GM12878 (cell line): ENCODE measurements at regions not wholly inside any gene's neighbourhood (a gene's known extent, or its start where the extent isn't known, plus 50 kb on each side); places are given as distances from the start of the nearest gene placed in this dataset.

Experiments
- ATAC-seq: fragments of 200-7000 bp; cut with Tn5 transposase; 3 replicates; pipeline ENCODE4 v1.9.1; 2020; ENCODE audit warnings: mild to moderate bottlenecking, moderate library complexity
- BruUV-seq: library from RNA; stranded (reverse); fragments of 400-500 nt; replicated peaks from 2 replicates; lab custom pipeline; 2021; lab: Mats Ljungman, UMichigan
- CTCF ChIA-PET: fragments of 300-600 bp; sonication (Branson Sonifier 250); formaldehyde crosslinking; extraction: SDS; loops from one replicate; lab custom pipeline; 2021; ENCODE audit warnings: inconsistent platforms; lab: Yijun Ruan, JAX
- POLR2A ChIA-PET: fragments of 350-600 bp; formaldehyde crosslinking; extraction: SDS; loops from one replicate; lab custom pipeline; 2021; ENCODE audit warnings: inconsistent platforms; lab: Charles Lee
- RAD21 ChIA-PET: fragments of 300-600 bp; sonication (Branson Sonifier 250); formaldehyde crosslinking; loops from one replicate; lab custom pipeline; 2023; ENCODE audit warnings: antibody characterized with exemption; ENCODE audit not compliant: unreplicated experiment; lab: Charles Lee
- SMC1A ChIA-PET: fragments of 300-600 bp; sonication (Branson Sonifier 250); formaldehyde crosslinking; loops from one replicate; lab custom pipeline; 2023; ENCODE audit not compliant: unreplicated experiment, uncharacterized antibody; lab: Charles Lee
- DNase-seq: peaks from one replicate; pipeline ENCODE4 v3.0.0-alpha.2; 2011; ENCODE audit warnings: low read depth, low spot score
- FAIRE-seq: peaks from 3 replicates; lab custom pipeline; 2011; peaks lifted over from hg19 to GRCh38; lab: Jason Lieb, UNC
- H2AFZ ChIP-seq: 2 replicates; pipeline ENCODE4 v1.6.0; 2011; ENCODE audit warnings: low read depth, low read length, control low read depth; ENCODE audit not compliant: control insufficient read depth
- H3K27ac ChIP-seq: 2 replicates; pipeline ENCODE4 v1.5.1; 2011; ENCODE audit warnings: control low read depth; ENCODE audit not compliant: control insufficient read depth, insufficient read depth
- H3K27me3 ChIP-seq, 2 experiments: replicated peaks in 1 of 2; 2 replicates each; pipeline versions ENCODE4 v1.6.0 to v1.6.1; 2011; ENCODE audit warnings: low read length in 1 of 2; ENCODE audit not compliant: control insufficient read depth in 2 of 2, insufficient read depth in 2 of 2
- H3K36me3 ChIP-seq, 2 experiments: 2 replicates each; pipeline ENCODE4 v1.5.1; 2011; ENCODE audit warnings: low read length in 1 of 2; ENCODE audit not compliant: control insufficient read depth in 2 of 2, insufficient read depth in 2 of 2
- H3K4me1 ChIP-seq: 2 replicates; pipeline ENCODE4 v1.6.1; 2011; ENCODE audit warnings: mild to moderate bottlenecking, low read length, moderate library complexity, mixed read lengths; ENCODE audit not compliant: control insufficient read depth, insufficient read depth
- H3K4me2 ChIP-seq: 2 replicates; pipeline ENCODE4 v1.6.0; 2011; ENCODE audit warnings: control low read depth; ENCODE audit not compliant: control insufficient read depth, insufficient read depth
- H3K4me3 ChIP-seq: fragments of 200-600 bp; sonication (generic); 2 replicates; pipeline ENCODE4 v1.5.1; 2016
- H3K79me2 ChIP-seq: 2 replicates; pipeline ENCODE4 v1.6.0; 2011; ENCODE audit warnings: low read length; ENCODE audit not compliant: control insufficient read depth, insufficient read depth
- H3K9ac ChIP-seq: 2 replicates; pipeline ENCODE4 v1.8.0; 2011; ENCODE audit warnings: low read length, control low read depth, mixed read lengths; ENCODE audit not compliant: control insufficient read depth, insufficient read depth
- H3K9me3 ChIP-seq: replicated peaks from 3 replicates; pipeline ENCODE4 v1.5.1; 2011; ENCODE audit warnings: mild to moderate bottlenecking, low read length; ENCODE audit not compliant: control insufficient read depth, insufficient read depth
- H4K20me1 ChIP-seq: 2 replicates; pipeline ENCODE4 v1.6.0; 2011; ENCODE audit not compliant: control insufficient read depth, insufficient read depth
- CBX5 ChIP-seq: sonication (generic); IDR thresholded peaks from 2 replicates; pipeline ENCODE4 v1.6.1; 2016; ENCODE audit warnings: low read depth, moderate library complexity, mild to moderate bottlenecking, inconsistent platforms
- EP300 ChIP-seq, 2 experiments: fragments of 150-350 bp in 1 of 2; IDR thresholded peaks; 2 replicates each; pipeline ENCODE4 v1.6.1; 2011 to 2012; ENCODE audit warnings: low read depth in 2 of 2, low read length in 2 of 2, borderline replicate concordance in 1 of 2, improper control_type of control experiment in 1 of 2, inconsistent platforms in 1 of 2; ENCODE audit not compliant: control insufficient read depth in 1 of 2
- FOXK2 ChIP-seq: fragments of 450-650 bp; IDR thresholded peaks from 2 replicates; pipeline ENCODE4 v1.6.1; 2017; ENCODE audit warnings: mild to moderate bottlenecking, moderate library complexity
- MYB ChIP-seq: fragments of 150-350 bp; IDR thresholded peaks from 2 replicates; pipeline ENCODE4 v1.6.1; 2014; ENCODE audit warnings: mild to moderate bottlenecking, low read depth, low read length, borderline replicate concordance
- SREBF2 ChIP-seq: IDR thresholded peaks from 2 replicates; pipeline ENCODE4 v1.6.1; 2012; ENCODE audit warnings: mild to moderate bottlenecking, low read length
- STAT1 ChIP-seq: fragments of 450-650 bp; conservative IDR thresholded peaks from 2 replicates; pipeline ENCODE4 v1.6.1; 2014; ENCODE audit warnings: antibody characterized with exemption, mild to moderate bottlenecking
- TARDBP ChIP-seq: IDR thresholded peaks from 2 replicates; pipeline ENCODE4 v1.6.1; 2016; ENCODE audit warnings: borderline replicate concordance
- ZBED1 ChIP-seq: IDR thresholded peaks from 2 replicates; pipeline ENCODE4 v1.6.1; 2016; ENCODE audit warnings: borderline replicate concordance
- ZNF384 ChIP-seq: IDR thresholded peaks from 2 replicates; pipeline ENCODE4 v1.6.1; 2012; ENCODE audit warnings: low read depth, mild to moderate bottlenecking, low read length, improper control_type of control experiment, borderline replicate concordance
- WGBS: methylation state at CpG from one replicate; pipeline ENCODE4 v1.1.6; 2016; ENCODE audit warnings: low lambda C conversion rate; ENCODE audit not compliant: insufficient replicate concordance, insufficient coverage; ENCODE audit errors: missing lambda C conversion rate; 5-methylcytosine and 5-hydroxymethylcytosine counted together
- in situ Hi-C: fragments of 300-500 bp; cut with MboI; formaldehyde crosslinking; loops from 9 replicates; pipeline ENCODE4 v1.14.3; 2018; ENCODE audit warnings: mixed read lengths
- intact Hi-C: fragments of 100-400 bp; cut with micrococcal nuclease; formaldehyde crosslinking; loops from one replicate; pipeline ENCODE4 v1.14.2; 2022; ENCODE audit not compliant: unreplicated experiment
- TF ChIP-seq, protein P1 (sequence below): fragments of 450-650 bp; IDR thresholded peaks from 2 replicates; pipeline ENCODE4 v1.6.1; 2016; ENCODE audit warnings: mild to moderate bottlenecking, moderate library complexity, borderline replicate concordance
- TF ChIP-seq, protein P2 (sequence below): fragments of 450-650 bp; formaldehyde crosslinking; IDR thresholded peaks from 2 replicates; pipeline ENCODE4 v1.4.0; 2022; ENCODE audit warnings: mild to moderate bottlenecking, moderate library complexity
- TF ChIP-seq, protein P3 (sequence below): fragments of 450-650 bp; IDR thresholded peaks from 2 replicates; pipeline ENCODE4 v1.6.1; 2017; ENCODE audit warnings: low read depth, mild to moderate bottlenecking, moderate library complexity
- TF ChIP-seq, protein P4 (sequence below): fragments of 450-650 bp; IDR thresholded peaks from 2 replicates; pipeline ENCODE4 v1.6.1; 2017; ENCODE audit warnings: mild to moderate bottlenecking
- TF ChIP-seq, protein P5 (sequence below): IDR thresholded peaks from 2 replicates; pipeline ENCODE4 v1.6.1; 2012; ENCODE audit warnings: low read depth, low read length, improper control_type of control experiment

DNA sequence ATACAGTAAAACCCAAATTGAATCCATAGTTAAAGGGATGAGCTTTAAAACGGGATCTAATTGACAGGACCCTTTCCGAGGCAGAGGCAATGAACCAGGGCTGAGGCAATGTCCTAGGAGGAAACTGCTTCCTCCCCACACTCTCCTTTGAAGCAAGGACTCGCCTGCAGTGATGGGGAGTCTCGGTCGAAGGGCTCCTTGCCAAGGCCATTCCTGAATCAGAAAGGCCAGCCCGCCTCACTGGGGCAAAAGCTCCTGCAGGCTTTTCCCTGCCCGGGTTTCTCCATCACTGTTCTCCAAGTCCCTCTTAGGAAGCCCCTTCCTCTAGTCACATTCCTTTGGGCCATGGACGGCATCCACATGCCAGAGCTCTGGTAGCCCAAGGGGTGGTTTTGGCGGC lies 132.0 kb downstream of the RBFOX3 start:
- H3K4me2 ChIP-seq: no peak overlapping the region
- no peak overlapping the region for H3K4me3 ChIP-seq
- H3K9me3 ChIP-seq: no peaks in the 10 kb centered on the region
- intact Hi-C loops: no loop called here
- ChIA-PET SMC1A (no interaction called here), POLR2A (no interaction called here), RAD21 (no interaction called here), CTCF (interaction anchor here (1.1 kb wide), 1 partner anchor 232 kb away, joined by 3 read pairs; no protein-coding TSS in a partner anchor)
- H2AFZ ChIP-seq: no peak overlapping the region
- WGBS: 14% methylated on average over 9 of the region's 9 CpGs
- H3K36me3 ChIP-seq: no peaks in the 10 kb centered on the region
- H3K79me2 ChIP-seq: no peaks in the 10 kb centered on the region
- peaks cover 0 to 3% of the 10 kb centered on the region in 2 experiments; a peak in 2 of 4 replicates for H3K27me3 ChIP-seq
- H4K20me1 ChIP-seq: no peaks in the 10 kb centered on the region
- FAIRE-seq (no peak), ATAC-seq (no peak), DNase-seq (no peak)
- BruUV-seq: no TSS peak
- H3K9ac ChIP-seq: no peak overlapping the region
- H3K27ac ChIP-seq: no peak overlapping the region
- H3K4me1 ChIP-seq: no peaks in the 10 kb centered on the region
- in situ Hi-C loops: no loop called here
- no peak for TF ChIP-seq MYB
- no peak for TF ChIP-seq ZBED1
- TF ChIP-seq, protein P1, sequence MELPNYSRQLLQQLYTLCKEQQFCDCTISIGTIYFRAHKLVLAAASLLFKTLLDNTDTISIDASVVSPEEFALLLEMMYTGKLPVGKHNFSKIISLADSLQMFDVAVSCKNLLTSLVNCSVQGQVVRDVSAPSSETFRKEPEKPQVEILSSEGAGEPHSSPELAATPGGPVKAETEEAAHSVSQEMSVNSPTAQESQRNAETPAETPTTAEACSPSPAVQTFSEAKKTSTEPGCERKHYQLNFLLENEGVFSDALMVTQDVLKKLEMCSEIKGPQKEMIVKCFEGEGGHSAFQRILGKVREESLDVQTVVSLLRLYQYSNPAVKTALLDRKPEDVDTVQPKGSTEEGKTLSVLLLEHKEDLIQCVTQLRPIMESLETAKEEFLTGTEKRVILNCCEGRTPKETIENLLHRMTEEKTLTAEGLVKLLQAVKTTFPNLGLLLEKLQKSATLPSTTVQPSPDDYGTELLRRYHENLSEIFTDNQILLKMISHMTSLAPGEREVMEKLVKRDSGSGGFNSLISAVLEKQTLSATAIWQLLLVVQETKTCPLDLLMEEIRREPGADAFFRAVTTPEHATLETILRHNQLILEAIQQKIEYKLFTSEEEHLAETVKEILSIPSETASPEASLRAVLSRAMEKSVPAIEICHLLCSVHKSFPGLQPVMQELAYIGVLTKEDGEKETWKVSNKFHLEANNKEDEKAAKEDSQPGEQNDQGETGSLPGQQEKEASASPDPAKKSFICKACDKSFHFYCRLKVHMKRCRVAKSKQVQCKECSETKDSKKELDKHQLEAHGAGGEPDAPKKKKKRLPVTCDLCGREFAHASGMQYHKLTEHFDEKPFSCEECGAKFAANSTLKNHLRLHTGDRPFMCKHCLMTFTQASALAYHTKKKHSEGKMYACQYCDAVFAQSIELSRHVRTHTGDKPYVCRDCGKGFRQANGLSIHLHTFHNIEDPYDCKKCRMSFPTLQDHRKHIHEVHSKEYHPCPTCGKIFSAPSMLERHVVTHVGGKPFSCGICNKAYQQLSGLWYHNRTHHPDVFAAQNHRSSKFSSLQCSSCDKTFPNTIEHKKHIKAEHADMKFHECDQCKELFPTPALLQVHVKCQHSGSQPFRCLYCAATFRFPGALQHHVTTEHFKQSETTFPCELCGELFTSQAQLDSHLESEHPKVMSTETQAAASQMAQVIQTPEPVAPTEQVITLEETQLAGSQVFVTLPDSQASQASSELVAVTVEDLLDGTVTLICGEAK: no peak
- TF ChIP-seq, protein P2, sequence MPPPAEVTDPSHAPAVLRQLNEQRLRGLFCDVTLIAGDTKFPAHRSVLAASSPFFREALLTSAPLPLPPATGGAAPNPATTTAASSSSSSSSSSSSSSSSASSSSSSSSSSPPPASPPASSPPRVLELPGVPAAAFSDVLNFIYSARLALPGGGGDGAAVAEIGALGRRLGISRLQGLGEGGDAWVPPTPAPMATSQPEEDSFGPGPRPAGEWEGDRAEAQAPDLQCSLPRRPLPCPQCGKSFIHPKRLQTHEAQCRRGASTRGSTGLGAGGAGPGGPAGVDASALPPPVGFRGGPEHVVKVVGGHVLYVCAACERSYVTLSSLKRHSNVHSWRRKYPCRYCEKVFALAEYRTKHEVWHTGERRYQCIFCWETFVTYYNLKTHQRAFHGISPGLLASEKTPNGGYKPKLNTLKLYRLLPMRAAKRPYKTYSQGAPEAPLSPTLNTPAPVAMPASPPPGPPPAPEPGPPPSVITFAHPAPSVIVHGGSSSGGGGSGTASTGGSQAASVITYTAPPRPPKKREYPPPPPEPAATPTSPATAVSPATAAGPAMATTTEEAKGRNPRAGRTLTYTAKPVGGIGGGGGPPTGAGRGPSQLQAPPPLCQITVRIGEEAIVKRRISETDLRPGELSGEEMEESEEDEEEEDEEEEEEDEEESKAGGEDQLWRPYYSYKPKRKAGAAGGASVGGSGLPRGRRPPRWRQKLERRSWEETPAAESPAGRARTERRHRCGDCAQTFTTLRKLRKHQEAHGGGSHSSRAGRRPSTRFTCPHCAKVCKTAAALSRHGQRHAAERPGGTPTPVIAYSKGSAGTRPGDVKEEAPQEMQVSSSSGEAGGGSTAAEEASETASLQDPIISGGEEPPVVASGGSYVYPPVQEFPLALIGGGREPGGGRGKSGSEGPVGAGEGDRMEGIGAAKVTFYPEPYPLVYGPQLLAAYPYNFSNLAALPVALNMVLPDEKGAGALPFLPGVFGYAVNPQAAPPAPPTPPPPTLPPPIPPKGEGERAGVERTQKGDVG (CRISPR knock-in tag): no peak
- no peak for TF ChIP-seq FOXK2
- no peak for TF ChIP-seq CBX5
- no peak for TF ChIP-seq ZNF384
- TF ChIP-seq, protein P3, sequence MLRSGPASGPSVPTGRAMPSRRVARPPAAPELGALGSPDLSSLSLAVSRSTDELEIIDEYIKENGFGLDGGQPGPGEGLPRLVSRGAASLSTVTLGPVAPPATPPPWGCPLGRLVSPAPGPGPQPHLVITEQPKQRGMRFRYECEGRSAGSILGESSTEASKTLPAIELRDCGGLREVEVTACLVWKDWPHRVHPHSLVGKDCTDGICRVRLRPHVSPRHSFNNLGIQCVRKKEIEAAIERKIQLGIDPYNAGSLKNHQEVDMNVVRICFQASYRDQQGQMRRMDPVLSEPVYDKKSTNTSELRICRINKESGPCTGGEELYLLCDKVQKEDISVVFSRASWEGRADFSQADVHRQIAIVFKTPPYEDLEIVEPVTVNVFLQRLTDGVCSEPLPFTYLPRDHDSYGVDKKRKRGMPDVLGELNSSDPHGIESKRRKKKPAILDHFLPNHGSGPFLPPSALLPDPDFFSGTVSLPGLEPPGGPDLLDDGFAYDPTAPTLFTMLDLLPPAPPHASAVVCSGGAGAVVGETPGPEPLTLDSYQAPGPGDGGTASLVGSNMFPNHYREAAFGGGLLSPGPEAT: no peak
- TF ChIP-seq, protein P4, sequence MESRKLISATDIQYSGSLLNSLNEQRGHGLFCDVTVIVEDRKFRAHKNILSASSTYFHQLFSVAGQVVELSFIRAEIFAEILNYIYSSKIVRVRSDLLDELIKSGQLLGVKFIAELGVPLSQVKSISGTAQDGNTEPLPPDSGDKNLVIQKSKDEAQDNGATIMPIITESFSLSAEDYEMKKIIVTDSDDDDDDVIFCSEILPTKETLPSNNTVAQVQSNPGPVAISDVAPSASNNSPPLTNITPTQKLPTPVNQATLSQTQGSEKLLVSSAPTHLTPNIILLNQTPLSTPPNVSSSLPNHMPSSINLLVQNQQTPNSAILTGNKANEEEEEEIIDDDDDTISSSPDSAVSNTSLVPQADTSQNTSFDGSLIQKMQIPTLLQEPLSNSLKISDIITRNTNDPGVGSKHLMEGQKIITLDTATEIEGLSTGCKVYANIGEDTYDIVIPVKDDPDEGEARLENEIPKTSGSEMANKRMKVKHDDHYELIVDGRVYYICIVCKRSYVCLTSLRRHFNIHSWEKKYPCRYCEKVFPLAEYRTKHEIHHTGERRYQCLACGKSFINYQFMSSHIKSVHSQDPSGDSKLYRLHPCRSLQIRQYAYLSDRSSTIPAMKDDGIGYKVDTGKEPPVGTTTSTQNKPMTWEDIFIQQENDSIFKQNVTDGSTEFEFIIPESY: no peak
- no peak for TF ChIP-seq TARDBP
- TF ChIP-seq, protein P5, sequence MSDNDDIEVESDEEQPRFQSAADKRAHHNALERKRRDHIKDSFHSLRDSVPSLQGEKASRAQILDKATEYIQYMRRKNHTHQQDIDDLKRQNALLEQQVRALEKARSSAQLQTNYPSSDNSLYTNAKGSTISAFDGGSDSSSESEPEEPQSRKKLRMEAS: no peak
- no peak for TF ChIP-seq EP300 (IDR thresholded peaks at IDR 0.05; ENCODE audit: borderline replicate concordance in 1 of 2, control insufficient read depth in 1 of 2, low read depth in 2 of 2, low read length in 2 of 2)
- no peak for TF ChIP-seq SREBF2
- TF ChIP-seq STAT1: no peak
